Activated CD8-positive, alpha-beta memory T cell treated with anti-CD3 and anti-CD28 coated beads for 24 hours (primary cell): ENCODE measurements at regions not wholly inside any gene's neighbourhood (a gene's known extent, or its start where the extent isn't known, plus 50 kb on each side); places are given as distances from the start of the nearest gene placed in this dataset.
"Not testable (repeated sequence)": the region's sequence is repeated elsewhere in the genome, so short reads cannot be mapped to it uniquely, and the experiment has no call there.

Experiments
- DNase-seq: peaks from one replicate; pipeline ENCODE4 v3.0.0-alpha.2; 2020

GRCh38 chr2:120642646-120643045, 93.0 kb upstream of the GLI2 start:
- no peak for DNase-seq

GRCh38 chr2:120646994-120647393, 88.7 kb upstream of the GLI2 start:
- no peak for DNase-seq

GRCh38 chr2:120647487-120647886, 88.2 kb upstream of the GLI2 start:
- no peak for DNase-seq

- not testable (repeated sequence) for DNase-seq
Measured at GRCh38 chr2:120649381-120649780, 86.3 kb upstream of the GLI2 start.

- no peak for DNase-seq
Measured at GRCh38 chr2:120650022-120650644, 85.5 kb upstream of the GLI2 start.

GRCh38 chr2:120651818-120652217, 83.8 kb upstream of the GLI2 start:
- no peak for DNase-seq

GRCh38 chr2:120653046-120653445, 82.6 kb upstream of the GLI2 start:
- DNase-seq, result no peak

GRCh38 chr2:120653871-120654270, 81.8 kb upstream of the GLI2 start:
- DNase-seq, result no peak

- no peak for DNase-seq
Measured at GRCh38 chr2:120654381-120655134, 81.1 kb upstream of the GLI2 start.

- no peak for DNase-seq
Measured at GRCh38 chr2:120656273-120656950, 79.3 kb upstream of the GLI2 start.

GRCh38 chr2:120658042-120658769, 77.5 kb upstream of the GLI2 start:
- DNase-seq, result no peak

GRCh38 chr2:120658770-120659158, 76.9 kb upstream of the GLI2 start:
- no peak for DNase-seq

GRCh38 chr2:120659275-120659977, 76.2 kb upstream of the GLI2 start:
- DNase-seq, result no peak

GRCh38 chr2:120660056-120660694, 75.5 kb upstream of the GLI2 start:
- no peak for DNase-seq

- DNase-seq, result no peak
Measured at GRCh38 chr2:120660771-120661459, 74.8 kb upstream of the GLI2 start.

- DNase-seq, result no peak
Measured at GRCh38 chr2:120661551-120661950, 74.1 kb upstream of the GLI2 start.

- no peak for DNase-seq
Measured at GRCh38 chr2:120662046-120662445, 73.6 kb upstream of the GLI2 start.

GRCh38 chr2:120662746-120663145, 72.9 kb upstream of the GLI2 start:
- no peak for DNase-seq

GRCh38 chr2:120666433-120666832, 69.2 kb upstream of the GLI2 start:
- DNase-seq, result no peak

- peak; percentile 7 for DNase-seq
Measured at GRCh38 chr2:120667981-120668380, 67.7 kb upstream of the GLI2 start.

GRCh38 chr2:120669121-120669952, 66.3 kb upstream of the GLI2 start:
- DNase-seq, result no peak
